ENCODE measurements at regions not wholly inside any gene's neighbourhood (a gene's known extent, or its start where the extent isn't known, plus 50 kb on each side); places are given as distances from the start of the nearest gene placed in this dataset.

GRCh38 chr12:126856958-126857357 lies 1410.0 kb upstream of the TMEM132C start:
- no peak for DNase-seq (ENCODE audit: low spot score)

DNA sequence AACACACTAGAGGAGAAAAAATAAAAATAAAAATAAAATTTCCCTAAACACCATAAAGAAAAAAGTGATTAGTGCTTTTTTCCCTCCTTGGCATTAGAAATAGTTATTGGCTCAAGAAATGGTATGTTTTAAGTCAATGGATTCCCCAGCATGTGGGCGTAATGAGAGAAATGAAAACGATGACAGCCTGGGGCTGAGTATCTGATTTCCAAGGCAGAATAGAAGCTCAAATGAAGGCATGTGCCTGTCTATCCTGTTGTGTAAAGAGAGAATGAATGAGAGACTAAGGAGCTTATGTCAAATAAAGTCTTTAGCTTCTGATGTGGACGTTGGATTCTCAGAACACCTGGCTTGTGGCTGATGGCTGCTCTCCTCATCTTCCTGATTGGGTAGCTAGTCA lies 1408.4 kb upstream of the TMEM132C start:
- DNase-seq (ENCODE audit: low spot score), result no peak

DNA sequence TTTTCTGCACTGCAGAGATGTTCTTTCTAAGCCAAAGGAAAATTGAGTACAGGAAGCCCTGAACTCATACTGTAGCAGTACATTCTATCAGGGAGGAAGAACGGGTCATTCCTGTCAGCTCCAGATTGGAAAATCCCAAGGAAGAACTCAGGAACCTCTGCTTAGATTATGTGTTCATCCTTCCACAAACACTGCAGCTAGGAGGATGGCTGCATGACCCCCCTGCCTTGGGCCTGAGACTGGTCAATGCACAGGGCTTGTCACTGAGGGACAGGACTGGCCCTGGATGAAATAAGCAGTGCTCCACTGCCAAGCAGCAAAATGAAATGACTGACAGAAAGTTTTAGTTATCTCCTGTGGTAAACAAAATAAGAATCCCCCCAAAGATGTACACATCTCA lies 1406.8 kb upstream of the TMEM132C start:
- DNase-seq (ENCODE audit: low spot score), result no peak

GRCh38 chr12:126862500-126862899 lies 1404.5 kb upstream of the TMEM132C start:
- no peak for DNase-seq (ENCODE audit: low spot score)

- no peak for DNase-seq (ENCODE audit: low spot score)
Measured at GRCh38 chr12:126869644-126870043, 1397.3 kb upstream of the TMEM132C start.

DNA sequence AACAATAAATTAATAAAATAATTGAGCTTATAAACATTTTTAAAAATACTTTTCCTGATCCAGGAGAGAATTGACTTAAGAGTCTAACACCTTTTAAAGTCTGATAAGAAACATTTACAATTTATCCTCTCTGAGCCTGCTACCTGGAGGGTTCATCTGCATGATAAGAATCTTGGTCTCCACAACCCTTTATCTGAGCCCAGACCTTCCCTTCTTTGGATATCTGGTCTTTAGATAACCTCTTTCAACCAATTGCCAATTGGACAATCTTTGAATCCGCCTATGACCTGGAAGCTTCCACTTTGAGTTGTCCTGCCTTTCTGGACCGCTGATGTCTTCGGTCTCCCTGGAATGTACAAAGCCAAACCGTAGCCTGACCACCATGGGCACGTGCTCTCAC lies 1393.3 kb upstream of the TMEM132C start:
- no peak for DNase-seq (ENCODE audit: low spot score)

- no peak for DNase-seq (ENCODE audit: low spot score)
Measured at GRCh38 chr12:126874427-126875026, 1392.4 kb upstream of the TMEM132C start.

DNA sequence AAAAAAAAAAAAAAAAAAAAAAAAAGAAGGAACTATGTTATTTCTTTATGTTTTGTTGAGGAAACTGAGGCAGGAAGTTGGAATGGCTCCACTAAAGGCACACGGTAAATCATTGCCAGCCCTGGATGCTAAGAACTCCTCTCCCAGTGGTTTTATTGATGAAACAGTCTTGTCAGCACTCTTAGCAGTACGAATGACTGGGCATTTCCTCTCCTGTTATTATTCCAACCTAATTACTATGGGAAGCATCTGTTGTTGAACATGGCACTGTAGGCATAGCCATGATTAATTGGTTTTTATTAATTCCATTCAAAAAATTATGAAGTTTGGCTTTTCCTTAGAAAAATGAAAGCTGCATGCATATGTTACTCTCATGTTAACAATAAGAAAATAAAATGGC lies 1387.1 kb upstream of the TMEM132C start:
- DNase-seq (ENCODE audit: low spot score), result no peak

- no peak for DNase-seq (ENCODE audit: low spot score)
Measured at GRCh38 chr12:126883697-126884096, 1383.3 kb upstream of the TMEM132C start.

GRCh38 chr12:126889501-126889900 lies 1377.5 kb upstream of the TMEM132C start:
- DNase-seq (ENCODE audit: low spot score), result no peak

GRCh38 chr12:126890097-126890496 lies 1376.9 kb upstream of the TMEM132C start:
- DNase-seq (ENCODE audit: low spot score), result no peak

DNA sequence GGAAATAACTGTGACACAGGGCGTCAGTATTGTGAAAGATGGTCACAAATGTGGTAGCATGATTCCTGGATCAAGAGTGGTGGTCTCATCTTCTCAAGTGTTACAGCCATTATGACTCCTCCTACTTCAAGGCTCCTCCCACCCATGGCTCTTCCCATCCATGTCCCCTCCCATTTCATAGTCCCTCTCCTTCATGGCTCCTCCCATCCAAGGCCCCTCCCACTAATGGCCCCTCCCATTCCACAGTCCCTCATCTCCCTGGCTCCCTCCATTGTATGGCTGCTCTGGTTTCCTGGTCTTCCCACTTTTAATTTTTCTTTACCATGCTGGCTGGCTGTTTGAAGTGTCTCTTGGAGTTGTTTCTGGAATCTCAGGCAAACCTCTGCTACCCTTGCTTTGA lies 1375.2 kb upstream of the TMEM132C start:
- no peak for DNase-seq (ENCODE audit: low spot score)

GRCh38 chr12:126895951-126896913 lies 1370.7 kb upstream of the TMEM132C start:
- DNase-seq (ENCODE audit: low spot score), result no peak

GRCh38 chr12:126897102-126897501 lies 1369.9 kb upstream of the TMEM132C start:
- no peak for DNase-seq (ENCODE audit: low spot score)

GRCh38 chr12:126897778-126898177 lies 1369.2 kb upstream of the TMEM132C start:
- no peak for DNase-seq (ENCODE audit: low spot score)

- DNase-seq (ENCODE audit: low spot score), result no peak
Measured at GRCh38 chr12:126898562-126898961, 1368.4 kb upstream of the TMEM132C start.

- DNase-seq (ENCODE audit: low spot score), result no peak
Measured at GRCh38 chr12:126899926-126900792, 1366.8 kb upstream of the TMEM132C start.

GRCh38 chr12:126903027-126903876 lies 1363.7 kb upstream of the TMEM132C start:
- no peak for DNase-seq (ENCODE audit: low spot score)

- no peak for DNase-seq (ENCODE audit: low spot score)
Measured at GRCh38 chr12:126905752-126906151, 1361.2 kb upstream of the TMEM132C start.

DNA sequence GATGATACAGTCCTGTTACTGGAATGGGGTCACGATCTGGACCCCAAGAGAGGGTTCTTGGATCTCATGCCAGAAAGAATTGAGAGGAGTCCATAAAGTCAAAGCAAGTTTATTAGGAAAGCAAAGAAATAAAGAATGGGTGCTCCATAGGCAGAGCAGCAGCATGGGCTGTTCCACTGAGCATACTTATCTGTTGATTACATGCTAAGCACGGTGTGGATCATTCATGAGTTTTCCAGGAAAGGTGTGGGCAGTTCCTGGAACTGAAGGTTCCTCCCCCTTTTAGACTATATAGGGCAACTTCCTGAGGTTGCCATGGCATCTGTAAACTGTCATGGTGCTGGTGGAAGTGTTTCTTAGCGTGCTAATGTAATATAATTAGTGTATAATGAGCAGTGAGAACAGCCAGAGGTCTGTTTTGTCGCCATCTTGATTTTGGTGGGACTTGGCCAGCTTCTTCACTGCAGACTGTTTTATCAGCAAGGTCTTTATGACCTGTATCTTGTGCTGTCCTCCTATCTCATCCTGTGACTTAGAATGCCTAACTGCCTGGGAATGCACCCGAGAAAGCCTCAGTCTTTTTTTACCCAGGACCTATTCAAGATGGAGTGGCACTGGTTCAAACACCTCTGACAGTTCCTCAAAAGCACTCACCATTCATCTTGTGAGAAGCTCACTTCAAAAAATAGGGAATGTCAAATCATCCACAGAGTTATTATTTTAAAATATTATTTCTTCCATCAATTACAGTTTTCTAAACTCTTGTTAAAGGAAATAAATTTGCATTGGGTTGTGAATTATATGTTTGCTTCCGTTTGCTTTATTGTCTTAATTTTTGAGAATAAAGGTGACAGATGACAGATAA lies 1358.8 kb upstream of the TMEM132C start:
- DNase-seq (ENCODE audit: low spot score), result no peak

DNA sequence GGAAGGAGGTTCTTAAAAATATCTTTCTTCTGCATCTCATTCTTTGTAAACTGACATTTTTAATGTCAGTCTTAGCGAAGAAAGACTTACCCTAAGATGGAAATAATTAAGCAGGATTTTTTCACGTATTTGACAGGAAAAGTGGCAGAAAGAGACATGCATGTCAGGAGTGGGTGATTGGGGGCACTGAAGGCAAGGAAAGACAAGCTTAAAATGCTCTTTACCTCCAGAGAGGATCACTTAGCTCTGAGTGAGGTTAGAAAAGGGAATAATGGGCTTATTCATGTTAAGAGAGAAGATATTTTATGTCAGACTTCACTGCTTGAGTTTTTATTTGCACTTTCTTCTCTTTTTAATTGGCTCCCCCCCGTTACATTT lies 1358.2 kb upstream of the TMEM132C start:
- DNase-seq (ENCODE audit: low spot score), result no peak
